NCI-H748 (cell line): ENCODE measurements at regions not wholly inside any gene's neighbourhood (a gene's known extent, or its start where the extent isn't known, plus 50 kb on each side); places are given as distances from the start of the nearest gene placed in this dataset.
A peak's percentile ranks its signal among the peaks of the same experiment; 100 is the strongest.

Source experiments
- DNase-seq: peaks from one replicate; lab custom pipeline; 2025; ENCODE audit not compliant: unreplicated experiment; lab: John Stamatoyannopoulos, UW

DNA sequence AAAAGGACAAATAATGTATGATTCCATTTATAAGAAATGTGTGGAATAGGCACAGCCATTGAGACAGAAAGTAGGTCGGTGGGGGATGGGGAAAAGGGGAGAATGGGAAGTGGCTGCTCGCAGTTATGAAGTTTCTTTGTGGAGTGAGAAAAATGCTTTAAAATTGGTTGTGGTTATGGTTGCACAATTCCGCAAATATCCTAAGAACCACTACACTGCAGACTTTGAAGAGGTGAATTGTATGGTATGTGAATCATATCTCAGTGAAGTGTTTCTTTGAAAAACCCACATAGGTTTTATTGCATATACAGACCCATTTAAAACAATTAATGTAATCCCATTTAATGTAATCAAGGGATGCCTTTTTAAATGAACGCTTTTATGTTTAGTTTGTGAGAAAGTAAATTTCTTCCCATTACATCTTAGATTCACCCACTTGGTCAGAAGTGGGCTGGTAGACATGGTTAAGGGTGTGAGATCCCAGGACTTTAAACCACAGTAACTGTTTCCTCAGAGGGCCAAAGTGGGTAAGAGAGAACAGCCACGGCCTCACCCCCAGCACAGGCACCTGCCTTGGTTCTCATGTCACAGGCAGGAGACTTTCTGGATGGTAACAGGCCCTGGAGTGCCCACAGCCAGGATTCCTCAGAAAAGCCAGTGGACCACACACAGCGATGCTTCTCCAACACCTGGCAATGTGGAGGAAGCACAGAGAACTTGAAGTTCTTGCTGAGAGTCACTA is 119.3 kb upstream of the GJB6 start:
- DNase-seq, result no peak

- DNase-seq, result no peak
Observed at GRCh38 chr13:20350819-20351218, 118.7 kb upstream of the GJB6 start.

DNA sequence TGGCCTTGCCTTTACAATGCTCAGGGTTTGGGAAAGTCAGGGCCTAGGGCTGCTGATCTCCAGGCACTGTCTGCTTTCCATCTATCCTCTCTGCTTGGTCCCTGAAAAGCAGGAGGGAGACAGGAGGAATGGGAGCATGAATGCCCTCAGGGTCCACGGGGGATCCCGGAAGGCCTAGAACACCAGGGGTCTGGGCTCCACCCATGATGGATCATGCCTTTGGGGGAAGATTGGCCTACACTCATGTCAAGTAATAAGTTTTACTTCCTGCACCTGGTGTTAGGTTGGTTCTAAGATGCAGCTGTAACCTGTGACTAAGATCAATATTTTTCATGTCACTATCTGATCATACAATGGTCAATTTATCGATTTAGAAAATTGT is 118.3 kb upstream of the GJB6 start:
- DNase-seq, result no peak

DNA sequence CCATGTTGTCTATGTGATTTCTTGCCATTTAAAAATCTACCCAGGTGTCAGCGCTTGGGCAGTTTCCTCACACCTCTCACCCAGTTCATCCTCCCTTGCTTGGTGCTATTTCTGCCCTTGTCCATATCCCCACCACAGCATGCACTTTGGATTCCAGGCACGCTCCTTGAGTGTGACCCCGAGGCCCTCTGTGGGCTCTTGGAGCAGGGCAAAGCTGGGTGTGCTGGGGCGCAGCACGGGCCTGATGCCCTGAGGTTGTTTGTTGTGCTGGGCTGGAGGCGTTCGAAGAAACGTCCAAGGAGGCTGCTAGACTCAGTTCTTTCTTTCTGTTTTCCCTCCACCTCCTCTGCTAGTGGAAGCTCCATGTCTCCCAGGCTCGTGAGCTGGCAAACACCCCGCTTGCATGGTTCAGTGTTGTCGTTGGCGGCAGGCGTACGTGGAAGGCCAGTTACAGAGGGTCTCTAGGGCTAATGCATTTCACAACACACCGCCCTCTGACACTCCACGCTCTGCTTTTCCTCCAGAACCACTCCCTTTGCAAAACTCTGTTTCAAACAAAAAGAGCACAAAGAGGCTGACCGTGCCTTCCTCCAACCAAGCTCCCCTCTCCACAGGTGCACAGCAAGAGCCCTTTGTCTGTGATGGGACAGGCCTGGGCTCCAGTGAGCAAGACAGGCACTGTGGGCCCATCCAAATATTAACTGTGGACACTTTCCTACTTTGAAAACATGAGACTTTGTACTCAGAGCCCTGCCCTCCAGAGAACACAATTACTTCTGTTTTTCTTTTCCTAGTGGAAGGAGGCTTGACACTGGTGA is 117.7 kb upstream of the GJB6 start:
- DNase-seq, result no peak

GRCh38 chr13:20348645-20349408 is 116.7 kb upstream of the GJB6 start:
- no peak for DNase-seq

DNA sequence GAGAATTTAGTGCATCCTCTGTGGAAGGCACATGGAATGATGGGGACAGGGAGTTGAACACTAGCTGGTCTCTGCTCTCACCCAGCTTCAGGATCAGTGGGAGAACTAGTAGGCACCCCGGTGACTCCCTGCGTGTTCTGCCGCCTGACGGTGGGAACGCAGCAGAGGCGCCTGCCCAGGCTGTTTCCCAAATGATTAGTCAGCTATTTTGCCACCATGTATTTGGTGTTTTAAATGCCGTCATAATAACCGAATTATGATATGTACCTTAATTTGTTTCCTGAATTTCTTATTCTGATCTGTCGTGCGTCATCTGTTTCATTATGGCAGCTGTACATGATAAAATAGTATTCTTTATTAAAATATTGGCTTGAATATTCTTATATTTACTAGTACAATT is 115.9 kb upstream of the GJB6 start:
- DNase-seq, result no peak

DNA sequence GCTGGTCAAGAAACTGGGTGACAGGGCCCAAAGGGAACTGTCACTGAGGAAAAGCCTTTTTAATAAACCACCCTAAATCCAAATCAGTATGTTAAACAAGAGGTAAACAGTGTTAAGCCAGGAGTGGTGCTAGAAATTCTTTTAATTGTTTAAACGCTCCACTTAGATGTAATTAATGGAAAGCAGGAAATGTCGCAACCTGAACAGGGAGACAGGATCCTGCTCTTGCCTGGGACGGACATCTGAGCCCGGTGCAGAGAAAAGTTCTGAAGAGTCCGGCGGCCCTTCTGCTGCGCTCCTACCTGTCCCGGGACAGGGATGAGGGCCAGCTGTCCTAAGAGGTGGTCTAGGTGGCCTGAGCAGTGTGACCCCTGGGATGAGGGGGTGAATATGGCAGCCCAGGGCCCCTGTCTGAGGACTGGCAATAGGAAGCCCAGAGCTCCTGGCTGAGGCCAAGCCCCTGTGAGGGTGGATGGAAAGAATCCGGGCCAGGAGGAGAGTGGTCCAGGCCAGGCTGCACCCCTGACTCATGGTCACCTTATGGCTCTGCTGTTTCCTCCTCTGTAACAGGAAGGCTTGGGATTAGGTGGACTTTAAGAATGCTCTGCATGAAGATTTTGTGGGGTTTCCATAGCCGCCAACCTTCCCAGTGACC is 112.8 kb upstream of the GJB6 start:
- no peak for DNase-seq

GRCh38 chr13:20342311-20342710 is 110.2 kb upstream of the GJB6 start:
- no peak for DNase-seq

DNA sequence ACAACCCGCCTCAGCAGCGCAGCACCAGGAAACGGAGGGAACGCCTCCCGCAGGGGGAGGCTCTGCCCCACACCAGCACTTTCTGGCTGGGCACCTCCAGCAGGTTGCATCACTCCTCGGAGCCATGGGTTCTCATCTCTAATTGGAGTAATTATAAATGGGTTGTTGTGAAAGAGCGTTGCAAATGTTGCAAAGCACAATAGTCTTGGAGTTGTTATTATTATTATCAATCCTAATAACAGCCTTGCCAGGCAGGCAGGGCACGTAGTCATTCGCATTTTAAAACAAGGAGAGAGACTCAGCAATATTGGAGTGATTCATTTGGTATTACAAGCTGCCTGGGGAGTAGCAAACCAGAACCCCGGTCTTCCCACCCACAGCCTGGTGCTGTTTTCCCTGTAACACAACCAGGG is 108.6 kb upstream of the GJB6 start:
- peak; percentile 50 for DNase-seq

DNA sequence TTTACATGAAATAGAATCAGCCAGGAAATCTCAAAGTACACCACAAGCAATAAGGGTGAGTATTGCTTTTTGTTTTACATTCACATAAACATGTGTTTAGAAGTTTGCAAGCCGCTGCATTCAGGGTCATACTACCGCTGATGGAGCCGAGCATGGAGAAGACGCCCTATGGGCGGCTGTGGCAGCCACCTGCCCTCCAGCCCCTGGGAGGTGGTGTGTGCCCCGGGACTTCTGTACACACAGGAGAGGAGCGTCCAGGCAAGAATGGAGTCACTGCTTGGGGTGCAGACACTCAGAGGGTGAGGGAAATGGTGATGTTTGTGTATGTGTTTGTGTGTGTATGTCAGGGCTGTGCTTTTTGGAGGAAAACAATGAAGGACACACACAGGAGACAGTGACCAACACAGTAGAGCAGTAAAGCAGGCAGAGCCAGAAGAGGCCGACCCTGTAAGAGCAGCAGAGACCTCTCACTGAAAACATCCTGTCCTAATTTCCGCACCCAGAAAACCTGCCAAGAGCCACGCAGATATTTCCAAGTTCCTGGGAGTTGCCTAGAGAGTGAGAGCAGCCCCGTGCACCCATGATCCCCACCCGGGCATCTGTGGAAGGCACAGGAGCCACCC is 108.1 kb upstream of the GJB6 start:
- DNase-seq, result no peak

DNA sequence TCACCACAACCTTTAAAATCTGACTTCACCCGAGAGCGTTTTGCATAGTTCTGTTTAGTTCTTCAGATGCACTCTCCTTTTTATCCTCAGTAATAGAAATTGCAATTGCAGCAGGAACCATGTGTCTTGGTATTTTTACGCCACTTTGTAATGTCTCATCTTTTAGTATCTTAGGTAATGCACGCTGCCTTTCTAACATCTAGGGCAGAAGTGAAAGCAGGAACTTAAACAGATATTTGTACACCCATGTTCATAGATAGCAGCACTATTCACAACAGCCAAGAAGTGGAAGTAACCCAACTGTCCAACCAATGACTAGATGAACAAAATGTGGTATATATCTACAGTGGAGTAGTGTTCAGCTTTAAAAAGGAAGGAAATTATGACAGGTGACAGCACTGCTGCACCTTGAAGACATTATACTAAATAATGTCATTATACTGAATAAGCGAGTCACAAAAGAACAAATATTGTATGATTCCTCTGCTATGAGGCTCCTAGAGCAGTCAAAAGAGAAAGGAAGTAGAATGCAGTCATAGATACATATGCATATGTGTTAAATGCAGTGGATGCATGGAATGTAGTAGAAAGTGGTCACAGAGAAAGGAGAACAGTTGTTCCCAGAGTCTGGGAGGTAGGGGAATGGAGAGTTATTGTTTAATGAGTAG is 105.9 kb upstream of the GJB6 start:
- no peak for DNase-seq

DNA sequence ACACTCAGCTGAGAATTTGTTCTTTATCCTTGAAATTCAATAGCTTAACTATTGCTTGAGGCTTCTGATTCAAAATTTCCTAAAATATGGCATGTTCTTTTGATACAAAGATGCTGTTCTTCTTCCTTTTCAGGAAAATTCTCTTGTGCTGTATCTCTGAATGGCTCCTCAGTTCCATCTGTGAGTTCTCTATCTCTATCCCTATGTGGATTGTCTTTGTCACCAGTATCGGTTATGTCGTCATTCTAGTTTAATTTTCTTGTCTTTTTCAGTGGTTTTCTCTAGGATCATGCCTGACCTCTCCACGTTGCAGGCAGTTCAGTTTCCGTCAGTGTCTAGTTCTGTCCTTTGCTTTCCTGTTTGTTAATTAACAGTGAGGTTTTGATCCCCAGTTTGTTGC is 104.6 kb upstream of the GJB6 start:
- no peak for DNase-seq

GRCh38 chr13:20334309-20334708 is 102.2 kb upstream of the GJB6 start:
- DNase-seq, result no peak

- DNase-seq, result peak; percentile 77
Observed at GRCh38 chr13:20332361-20333096, 100.4 kb upstream of the GJB6 start.

DNA sequence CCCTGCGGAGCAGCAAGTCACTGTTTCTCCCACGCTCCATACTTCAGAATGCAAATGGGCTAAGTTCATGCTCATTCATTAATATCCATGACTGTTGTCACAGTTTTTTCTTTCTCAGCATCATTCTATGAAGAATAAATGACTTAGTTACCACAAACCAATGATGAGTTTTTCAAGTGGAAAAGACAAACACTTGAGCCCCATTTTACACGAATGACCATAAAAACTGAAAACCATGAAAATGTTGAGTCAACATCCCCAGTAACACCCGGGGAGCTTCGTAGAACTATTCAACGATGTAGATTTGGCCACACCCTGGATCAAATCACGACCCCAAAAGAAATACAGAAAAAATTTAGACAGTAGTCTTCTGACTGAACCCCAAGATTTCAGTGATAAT is 99.8 kb upstream of the GJB6 start:
- DNase-seq, result peak; percentile 86

DNA sequence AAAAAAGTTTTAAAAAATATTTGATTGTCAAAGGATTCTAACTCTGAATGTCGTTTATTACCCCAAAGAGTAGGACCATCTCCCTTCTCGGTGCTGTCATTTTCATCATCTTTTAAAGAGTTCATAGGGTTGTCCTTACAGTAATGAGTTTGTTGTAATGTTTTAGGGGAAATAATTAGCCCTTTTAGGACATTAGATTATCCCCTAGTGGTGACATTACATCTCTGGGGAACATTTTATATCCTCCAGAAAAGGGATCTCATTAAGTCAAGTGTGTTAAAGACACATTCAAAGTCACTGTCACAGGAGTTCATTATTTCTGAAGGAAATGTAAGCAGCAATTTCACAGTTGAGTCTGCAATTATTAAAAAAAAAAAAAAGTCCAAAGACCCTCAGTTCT is 99.3 kb upstream of the GJB6 start:
- no peak for DNase-seq

DNA sequence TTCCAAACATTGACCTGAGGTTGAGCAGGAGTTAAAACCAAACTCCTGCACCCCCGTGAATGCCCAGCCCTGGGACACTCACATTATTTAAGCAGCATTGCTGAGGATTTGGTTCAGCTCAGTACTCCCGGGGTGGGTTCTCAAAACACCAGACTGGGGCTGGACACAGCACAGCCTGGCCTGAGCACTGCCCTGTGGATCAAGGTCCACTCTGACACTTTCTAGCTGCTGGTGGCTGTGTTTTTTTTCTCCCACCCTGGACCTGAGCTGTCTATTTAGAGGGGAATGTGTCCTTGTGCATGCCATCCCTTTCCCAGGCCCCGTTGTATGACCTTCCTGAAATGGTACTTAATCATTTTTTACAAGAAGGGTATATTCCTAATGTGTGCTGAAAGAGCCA is 94.7 kb upstream of the GJB6 start:
- no peak for DNase-seq

DNA sequence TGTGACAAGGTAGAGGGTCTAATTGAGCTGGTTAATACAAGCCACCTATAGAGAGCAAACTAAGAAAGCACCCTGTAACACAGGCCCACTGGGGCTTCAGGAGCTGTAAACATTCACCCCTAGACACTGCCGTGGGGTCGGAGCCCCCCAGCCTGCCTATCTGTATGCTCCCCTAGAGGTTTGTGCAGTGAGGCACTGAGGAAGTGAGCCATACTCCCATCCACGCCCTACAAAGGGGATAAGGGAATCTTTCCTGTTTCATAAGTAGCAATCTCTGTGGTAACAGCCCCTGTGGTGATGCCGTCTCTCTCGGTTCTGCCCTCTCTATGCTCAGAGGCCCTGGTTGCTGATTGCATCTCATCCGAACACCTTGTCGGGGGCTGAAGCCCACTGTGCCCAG is 94.2 kb upstream of the GJB6 start:
- DNase-seq, result no peak

DNA sequence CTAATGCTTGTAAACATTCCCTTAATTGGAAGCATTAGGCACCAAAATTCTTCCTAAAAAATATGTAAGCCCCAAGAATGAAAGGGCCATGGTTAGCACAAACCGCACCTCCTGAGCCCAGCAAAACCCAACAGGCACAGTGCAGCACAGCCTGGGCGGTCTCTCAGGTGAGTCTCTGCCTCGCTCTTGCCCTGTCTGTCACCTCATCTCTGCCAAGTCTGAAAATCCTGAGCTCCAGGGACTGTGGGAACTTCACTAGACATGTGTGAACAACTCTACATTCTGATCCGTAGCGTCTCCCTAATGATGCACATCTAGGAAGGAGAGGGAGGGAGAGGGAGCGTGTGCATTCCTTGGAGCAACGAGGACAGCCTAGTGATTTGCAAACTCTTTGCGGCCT is 88.8 kb upstream of the GJB6 start:
- DNase-seq, result no peak

- no peak for DNase-seq
Observed at GRCh38 chr13:20313896-20314295, 81.8 kb upstream of the GJB6 start.
